Right renal pelvis (tissue), 4 donors: ENCODE measurements at regions not wholly inside any gene's neighbourhood (a gene's known extent, or its start where the extent isn't known, plus 50 kb on each side); places are given as distances from the start of the nearest gene placed in this dataset.
"Not testable (repeated sequence)": the region's sequence is repeated elsewhere in the genome, so short reads cannot be mapped to it uniquely, and the experiment has no call there.

Source experiments
- DNase-seq, 4 donors: peaks; one replicate each; pipeline ENCODE4 v3.0.0-alpha.2; 2013; ENCODE audit warnings: low read depth in 4 of 4, low spot score in 3 of 4, missing footprints in 1 of 4

- no peak for DNase-seq
These were observed 191.8 kb downstream of the C12orf75 start for GRCh38 chr12:105522166-105522825.

GRCh38 chr12:105523164-105524057, 192.9 kb downstream of the C12orf75 start:
- peak; percentile 35 to 60 (median 48) for DNase-seq

- DNase-seq = no peak
These were observed 194.5 kb downstream of the C12orf75 start for GRCh38 chr12:105524961-105525360.

GRCh38 chr12:105534068-105534467, 203.6 kb downstream of the C12orf75 start:
- no peak for DNase-seq

GRCh38 chr12:105535033-105535432, 204.5 kb downstream of the C12orf75 start:
- DNase-seq = not testable (repeated sequence)

- DNase-seq = no peak
These were observed 208.4 kb downstream of the C12orf75 start for GRCh38 chr12:105538880-105539279.

- no peak for DNase-seq
These were observed 209.2 kb downstream of the C12orf75 start for GRCh38 chr12:105539735-105540134.

GRCh38 chr12:105547786-105548185, 217.3 kb downstream of the C12orf75 start:
- no peak for DNase-seq

GRCh38 chr12:105548626-105549025, 218.1 kb downstream of the C12orf75 start:
- DNase-seq = no peak

- no peak for DNase-seq
These were observed 221.6 kb downstream of the C12orf75 start for GRCh38 chr12:105552056-105552455.

GRCh38 chr12:105554223-105554678, 223.8 kb downstream of the C12orf75 start:
- DNase-seq = peak in 3 of 4 donors; percentile 23 to 53 (median 52)

- DNase-seq = no peak
These were observed 224.4 kb downstream of the C12orf75 start for GRCh38 chr12:105554856-105555255.

GRCh38 chr12:105555556-105556295, 225.2 kb downstream of the C12orf75 start:
- no peak for DNase-seq

GRCh38 chr12:105559310-105559709, 228.8 kb downstream of the C12orf75 start:
- DNase-seq = peak in 1 of 4 donors; percentile 20

- DNase-seq = no peak
These were observed 231.2 kb downstream of the C12orf75 start for GRCh38 chr12:105561546-105562198.

- DNase-seq = peak in 3 of 4 donors; percentile 33 to 53 (median 37)
These were observed 231.9 kb downstream of the C12orf75 start for GRCh38 chr12:105562199-105562971.

GRCh38 chr12:105567061-105567460, 236.6 kb downstream of the C12orf75 start:
- DNase-seq = no peak

- DNase-seq = no peak
These were observed 239.4 kb downstream of the C12orf75 start for GRCh38 chr12:105569886-105570285.

GRCh38 chr12:105570944-105571343, 240.5 kb downstream of the C12orf75 start:
- no peak for DNase-seq

GRCh38 chr12:105573574-105573973, 243.1 kb downstream of the C12orf75 start:
- no peak for DNase-seq
